ENCODE measurements at regions not wholly inside any gene's neighbourhood (a gene's known extent, or its start where the extent isn't known, plus 50 kb on each side); places are given as distances from the start of the nearest gene placed in this dataset.
"Not testable (repeated sequence)": the region's sequence is repeated elsewhere in the genome, so short reads cannot be mapped to it uniquely, and the experiment has no call there.

GRCh38 chr5:15356308-15357091 lies 143.5 kb upstream of the FBXL7 start:
- DNase-seq (ENCODE audit: low read depth); in situ Hi-C loops (cut with HindIII; ENCODE audit: low pct_unique_long_range_greater_than_20kb, low sequenced_read_pairs): not testable (repeated sequence)

GRCh38 chr5:15354021-15354420 lies 146.0 kb upstream of the FBXL7 start:
- in situ Hi-C loops (cut with HindIII; ENCODE audit: low pct_unique_long_range_greater_than_20kb, low sequenced_read_pairs): no loop called here
- DNase-seq (ENCODE audit: low read depth): no peak

GRCh38 chr5:15353086-15353645 lies 146.8 kb upstream of the FBXL7 start:
- in situ Hi-C loops (cut with HindIII; ENCODE audit: low pct_unique_long_range_greater_than_20kb, low sequenced_read_pairs): no loop called here
- no peak for DNase-seq (ENCODE audit: low read depth)

- in situ Hi-C loops (cut with HindIII; ENCODE audit: low pct_unique_long_range_greater_than_20kb, low sequenced_read_pairs): no loop called here
- no peak for DNase-seq (ENCODE audit: low read depth)
Observed at GRCh38 chr5:15350614-15351013, 149.4 kb upstream of the FBXL7 start.

GRCh38 chr5:15346738-15347137 lies 153.2 kb upstream of the FBXL7 start:
- in situ Hi-C loops (cut with HindIII; ENCODE audit: low pct_unique_long_range_greater_than_20kb, low sequenced_read_pairs): no loop called here
- DNase-seq (ENCODE audit: low read depth): no peak

DNA sequence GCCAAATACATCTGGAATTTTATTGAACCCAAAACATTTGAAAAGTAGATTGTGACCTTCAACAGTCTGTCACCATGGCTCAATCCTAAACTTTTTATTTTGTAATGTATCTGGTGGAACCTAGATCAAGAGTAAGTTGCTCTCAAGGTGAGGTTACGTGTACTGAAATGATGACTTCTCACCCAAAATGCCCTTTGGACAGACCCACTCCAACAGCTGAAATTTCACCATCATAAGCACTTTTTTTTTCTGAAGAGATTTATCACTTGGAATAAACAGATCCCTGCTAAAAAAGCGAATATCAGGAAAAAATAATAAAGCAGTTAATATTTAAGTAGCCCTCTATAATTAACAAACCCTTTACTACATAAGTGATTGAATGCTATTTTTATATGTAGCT lies 155.0 kb upstream of the FBXL7 start:
- in situ Hi-C loops (cut with HindIII; ENCODE audit: low pct_unique_long_range_greater_than_20kb, low sequenced_read_pairs): no loop called here
- DNase-seq (ENCODE audit: low read depth): no peak

DNA sequence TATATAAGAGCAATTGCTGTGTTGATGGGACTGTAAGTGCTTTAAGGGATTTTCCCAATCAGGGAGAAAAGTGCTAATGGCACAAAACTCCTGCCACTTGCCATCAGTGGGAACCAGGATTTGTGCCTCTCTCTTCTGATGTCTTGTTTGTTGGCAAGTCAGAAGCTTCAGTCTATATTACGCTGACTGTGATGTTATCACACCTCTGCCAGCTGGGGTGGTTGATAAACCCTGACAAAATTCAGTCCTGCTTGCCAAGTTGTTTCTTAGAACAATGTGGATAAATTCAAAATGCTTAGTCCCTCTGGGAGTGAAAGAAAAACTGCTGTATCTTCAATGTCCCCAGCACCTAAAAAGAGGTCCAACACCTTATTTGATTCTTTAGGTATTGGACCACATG lies 161.4 kb upstream of the FBXL7 start:
- no peak for DNase-seq (ENCODE audit: low read depth)
- in situ Hi-C loops (cut with HindIII; ENCODE audit: low pct_unique_long_range_greater_than_20kb, low sequenced_read_pairs): no loop called here

DNA sequence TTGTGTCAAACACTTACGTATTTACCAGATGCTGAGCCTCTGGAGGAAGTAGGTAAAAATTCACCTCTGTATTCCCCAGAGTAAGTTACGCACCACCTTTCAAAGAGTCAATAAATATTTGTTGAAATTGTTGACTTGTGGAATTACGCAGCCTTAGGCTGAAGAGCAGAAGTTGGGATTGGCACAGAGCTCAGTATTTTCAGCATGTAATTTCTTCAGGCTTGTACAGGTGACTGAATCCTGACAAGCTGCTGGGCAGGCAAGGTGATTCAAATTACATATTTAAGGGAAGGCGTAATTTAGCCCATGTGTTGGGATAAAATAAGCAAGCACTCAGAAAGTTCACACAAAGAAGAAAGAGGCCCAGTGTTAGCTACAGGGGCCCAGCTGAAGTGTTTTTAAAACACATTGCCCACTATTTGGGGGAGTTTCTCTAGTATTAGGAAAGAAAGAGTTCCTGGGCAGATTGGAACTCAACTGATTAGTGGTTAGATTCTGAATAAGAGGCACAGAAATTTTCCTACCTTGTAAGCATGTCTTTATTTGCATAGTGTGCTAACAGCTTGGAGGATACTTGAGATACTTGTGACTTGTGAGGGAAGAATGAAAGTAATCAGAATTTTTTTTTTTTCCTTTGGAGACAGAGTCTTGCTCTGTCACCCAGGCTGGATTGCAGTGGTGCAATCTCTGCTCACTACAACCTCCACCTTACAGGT lies 165.3 kb upstream of the FBXL7 start:
- in situ Hi-C loops (cut with HindIII; ENCODE audit: low pct_unique_long_range_greater_than_20kb, low sequenced_read_pairs): no loop called here
- no peak for DNase-seq (ENCODE audit: low read depth)

- no peak for DNase-seq (ENCODE audit: low read depth)
- in situ Hi-C loops (cut with HindIII; ENCODE audit: low pct_unique_long_range_greater_than_20kb, low sequenced_read_pairs): no loop called here
Observed at GRCh38 chr5:15333091-15333490, 166.9 kb upstream of the FBXL7 start.

GRCh38 chr5:15326932-15327331 lies 173.0 kb upstream of the FBXL7 start:
- in situ Hi-C loops (cut with HindIII; ENCODE audit: low pct_unique_long_range_greater_than_20kb, low sequenced_read_pairs): no loop called here
- peak; percentile 46 for DNase-seq (ENCODE audit: low read depth)

GRCh38 chr5:15326471-15326870 lies 173.5 kb upstream of the FBXL7 start:
- in situ Hi-C loops (cut with HindIII; ENCODE audit: low pct_unique_long_range_greater_than_20kb, low sequenced_read_pairs): no loop called here
- peak; percentile 71 for DNase-seq (ENCODE audit: low read depth)

- in situ Hi-C loops (cut with HindIII; ENCODE audit: low pct_unique_long_range_greater_than_20kb, low sequenced_read_pairs): no loop called here
- DNase-seq (ENCODE audit: low read depth): no peak
Observed at GRCh38 chr5:15322421-15322820, 177.6 kb upstream of the FBXL7 start.

- DNase-seq (ENCODE audit: low read depth): no peak
- in situ Hi-C loops (cut with HindIII; ENCODE audit: low pct_unique_long_range_greater_than_20kb, low sequenced_read_pairs): no loop called here
Observed at GRCh38 chr5:15321776-15322175, 178.2 kb upstream of the FBXL7 start.

DNA sequence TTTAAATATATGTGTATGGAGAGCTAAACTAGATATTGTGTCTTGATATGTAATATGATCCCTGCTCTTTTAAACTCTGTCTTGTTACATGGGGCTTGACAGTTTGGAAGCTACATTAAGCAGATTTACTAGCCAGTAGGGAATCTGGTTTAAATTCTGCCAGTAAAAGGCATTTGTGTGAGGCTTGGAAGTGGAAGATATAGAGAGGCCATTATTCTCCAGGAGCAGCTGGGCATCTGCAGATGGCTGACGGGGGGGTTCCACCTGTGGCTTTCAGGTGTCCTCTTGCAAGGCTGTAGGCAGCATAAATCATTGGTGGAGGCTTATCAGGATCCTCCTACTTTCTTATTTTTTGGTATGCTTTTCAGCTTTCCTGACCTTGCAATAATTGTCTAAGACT lies 179.1 kb upstream of the FBXL7 start:
- in situ Hi-C loops (cut with HindIII; ENCODE audit: low pct_unique_long_range_greater_than_20kb, low sequenced_read_pairs): no loop called here
- no peak for DNase-seq (ENCODE audit: low read depth)

GRCh38 chr5:15304914-15305834 lies 194.8 kb upstream of the FBXL7 start:
- DNase-seq (ENCODE audit: low read depth): no peak
- in situ Hi-C loops (cut with HindIII; ENCODE audit: low pct_unique_long_range_greater_than_20kb, low sequenced_read_pairs): no loop called here

DNA sequence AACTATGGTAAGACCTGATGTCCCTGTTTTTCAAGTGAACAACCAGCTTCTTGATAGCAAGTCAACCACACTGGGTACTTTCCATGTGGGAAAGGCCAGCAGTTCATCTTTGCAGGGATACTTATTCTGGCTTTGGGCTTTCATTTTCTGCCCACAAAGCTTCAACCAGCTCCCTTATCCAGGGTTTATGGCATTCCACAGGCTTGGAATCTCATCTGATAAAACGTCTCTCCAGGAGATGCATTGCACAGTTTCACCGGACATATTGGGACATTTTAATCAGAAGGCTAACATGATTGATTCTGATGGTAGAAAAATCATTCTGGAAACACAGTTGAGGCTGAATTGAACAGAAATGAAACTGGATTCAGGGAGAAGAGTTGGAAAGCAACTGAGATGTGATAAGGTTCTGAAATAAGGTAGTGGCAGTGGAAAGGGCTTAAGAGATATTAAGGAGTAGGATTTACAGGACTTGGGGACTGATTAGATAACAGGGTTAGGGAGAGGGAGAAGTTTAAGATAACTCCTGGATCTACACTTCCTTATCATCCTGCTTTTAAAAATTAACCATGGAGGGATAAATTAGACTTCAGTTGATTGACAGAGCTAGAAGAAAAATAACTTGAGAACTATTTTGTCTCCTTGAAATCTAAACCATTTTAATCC lies 195.8 kb upstream of the FBXL7 start:
- in situ Hi-C loops (cut with HindIII; ENCODE audit: low pct_unique_long_range_greater_than_20kb, low sequenced_read_pairs): no loop called here
- no peak for DNase-seq (ENCODE audit: low read depth)

- DNase-seq (ENCODE audit: low read depth): no peak
- in situ Hi-C loops (cut with HindIII; ENCODE audit: low pct_unique_long_range_greater_than_20kb, low sequenced_read_pairs): no loop called here
Observed at GRCh38 chr5:15300141-15300540, 199.8 kb upstream of the FBXL7 start.

DNA sequence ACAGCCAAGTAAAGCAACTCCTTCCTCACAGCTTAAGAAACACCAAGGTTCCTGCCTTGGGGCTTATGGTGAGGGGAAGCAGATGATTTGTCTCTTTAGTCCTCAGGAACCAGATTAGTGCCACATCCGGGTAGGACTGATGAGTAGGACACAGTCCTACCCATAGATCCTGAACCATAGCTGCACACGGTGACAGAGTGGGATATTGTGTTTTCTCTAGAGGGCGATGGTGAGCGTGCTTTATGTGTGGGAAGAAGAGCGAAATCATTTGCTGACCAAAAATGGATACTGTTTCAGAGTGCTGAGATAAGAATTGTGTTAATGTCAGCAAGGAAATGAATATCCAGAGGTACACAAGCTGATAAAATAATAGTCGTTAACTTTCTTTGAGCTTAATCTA lies 209.0 kb upstream of the FBXL7 start:
- in situ Hi-C loops (cut with HindIII; ENCODE audit: low pct_unique_long_range_greater_than_20kb, low sequenced_read_pairs): no loop called here
- no peak for DNase-seq (ENCODE audit: low read depth)

Data from Caki2 (cell line).